ENCODE measurements at regions not wholly inside any gene's neighbourhood (a gene's known extent, or its start where the extent isn't known, plus 50 kb on each side); places are given as distances from the start of the nearest gene placed in this dataset.

DNA sequence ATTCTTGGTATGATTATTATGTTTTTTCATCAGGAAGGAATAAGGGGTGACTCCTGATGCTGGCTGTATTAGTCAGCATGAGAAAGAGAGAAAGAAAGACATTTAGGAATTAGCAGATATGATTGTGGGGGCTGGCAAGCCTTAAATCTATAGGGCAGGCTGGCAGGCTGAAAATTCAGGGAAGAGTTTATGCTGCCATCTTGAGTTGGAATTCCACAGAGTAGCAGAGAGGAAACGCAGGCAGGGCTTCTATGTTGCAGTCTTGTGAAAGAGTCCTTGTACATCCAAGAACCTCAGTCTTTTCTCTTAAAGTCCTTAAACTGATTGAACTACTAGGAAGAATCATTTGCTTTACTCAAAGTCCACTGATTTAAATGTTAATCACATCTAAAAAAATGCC lies 262.7 kb upstream of the SLC10A2 start:
- Histone ChIP-seq H3K9ac (ENCODE audit: low read length) (no peak overlapping the region), H3K4me2 (ENCODE audit: low read depth, low read length, poor library complexity, severe bottlenecking) (no peak overlapping the region), H3K79me2 (ENCODE audit: low read length) (no peaks in the 10 kb centered on the region), H3K27ac (ENCODE audit: low read length) (no peak overlapping the region), H3K9me3 (ENCODE audit: low read length) (peaks cover 6% of the 10 kb centered on the region; the same call in 1 of the 2 replicates), H3K9me2 (replicated peaks; ENCODE audit: insufficient read depth, low read length) (no peaks in the 10 kb centered on the region), H2AFZ (ENCODE audit: low read length) (no peak overlapping the region), H3K27me3 (ENCODE audit: low read length) (no peaks in the 10 kb centered on the region), H3K36me3 (ENCODE audit: insufficient read depth, low read length) (no peaks in the 10 kb centered on the region), H3K4me3 (ENCODE audit: low read length) (no peak overlapping the region), H3K4me1 (ENCODE audit: low read length) (no peaks in the 10 kb centered on the region), H4K20me1 (ENCODE audit: insufficient read depth, low read depth, low read length) (no peaks in the 10 kb centered on the region)
- DNase-seq: no peak

- no peak overlapping the region for H3K4me3 ChIP-seq (ENCODE audit: low read length)
- no peak for DNase-seq
- H3K79me2 ChIP-seq (ENCODE audit: low read length): no peaks in the 10 kb centered on the region
- no peaks in the 10 kb centered on the region for H3K36me3 ChIP-seq (ENCODE audit: insufficient read depth, low read length)
- H3K27me3 ChIP-seq (ENCODE audit: low read length): no peaks in the 10 kb centered on the region
- H3K9me2 ChIP-seq (replicated peaks; ENCODE audit: insufficient read depth, low read length): no peaks in the 10 kb centered on the region
- H4K20me1 ChIP-seq (ENCODE audit: insufficient read depth, low read depth, low read length): no peaks in the 10 kb centered on the region
- no peak overlapping the region for H3K4me2 ChIP-seq (ENCODE audit: low read depth, low read length, poor library complexity, severe bottlenecking)
- no peak overlapping the region for H3K27ac ChIP-seq (ENCODE audit: low read length)
- no peak overlapping the region for H2AFZ ChIP-seq (ENCODE audit: low read length)
- H3K9me3 ChIP-seq (ENCODE audit: low read length): peaks cover 13% of the 10 kb centered on the region
- H3K4me1 ChIP-seq (ENCODE audit: low read length): no peaks in the 10 kb centered on the region
- no peak overlapping the region for H3K9ac ChIP-seq (ENCODE audit: low read length)
Observed at GRCh38 chr13:103326326-103326725, 260.1 kb upstream of the SLC10A2 start.

DNA sequence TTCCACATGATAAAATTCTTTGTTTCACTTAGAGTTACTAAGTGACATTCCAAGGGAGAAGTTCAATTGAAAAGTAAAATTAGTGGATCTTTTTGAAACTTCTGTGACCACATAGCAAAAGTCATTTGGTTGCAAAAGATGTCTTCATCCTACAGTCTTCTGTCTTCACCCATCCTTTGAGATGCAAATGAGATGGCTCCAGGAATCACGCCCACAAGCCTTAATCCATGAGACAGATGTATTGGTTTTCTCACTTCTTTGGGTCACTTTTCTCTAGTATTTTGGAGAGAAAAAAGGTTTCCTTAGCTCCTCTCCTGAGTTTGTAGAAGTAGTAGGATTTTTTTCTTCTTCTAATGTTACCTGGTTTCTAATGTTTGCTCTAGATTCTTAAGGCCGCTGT lies 259.5 kb upstream of the SLC10A2 start:
- H3K36me3 ChIP-seq (ENCODE audit: insufficient read depth, low read length): no peaks in the 10 kb centered on the region
- H3K4me3 ChIP-seq (ENCODE audit: low read length): no peak overlapping the region
- no peaks in the 10 kb centered on the region for H3K4me1 ChIP-seq (ENCODE audit: low read length)
- H3K79me2 ChIP-seq (ENCODE audit: low read length): no peaks in the 10 kb centered on the region
- H3K27me3 ChIP-seq (ENCODE audit: low read length): no peaks in the 10 kb centered on the region
- H4K20me1 ChIP-seq (ENCODE audit: insufficient read depth, low read depth, low read length): no peaks in the 10 kb centered on the region
- no peak overlapping the region for H3K4me2 ChIP-seq (ENCODE audit: low read depth, low read length, poor library complexity, severe bottlenecking)
- peaks cover 13% of the 10 kb centered on the region for H3K9me3 ChIP-seq (ENCODE audit: low read length)
- no peaks in the 10 kb centered on the region for H3K9me2 ChIP-seq (replicated peaks; ENCODE audit: insufficient read depth, low read length)
- no peak overlapping the region for H3K27ac ChIP-seq (ENCODE audit: low read length)
- no peak for DNase-seq
- H3K9ac ChIP-seq (ENCODE audit: low read length): no peak overlapping the region
- no peak overlapping the region for H2AFZ ChIP-seq (ENCODE audit: low read length)

DNA sequence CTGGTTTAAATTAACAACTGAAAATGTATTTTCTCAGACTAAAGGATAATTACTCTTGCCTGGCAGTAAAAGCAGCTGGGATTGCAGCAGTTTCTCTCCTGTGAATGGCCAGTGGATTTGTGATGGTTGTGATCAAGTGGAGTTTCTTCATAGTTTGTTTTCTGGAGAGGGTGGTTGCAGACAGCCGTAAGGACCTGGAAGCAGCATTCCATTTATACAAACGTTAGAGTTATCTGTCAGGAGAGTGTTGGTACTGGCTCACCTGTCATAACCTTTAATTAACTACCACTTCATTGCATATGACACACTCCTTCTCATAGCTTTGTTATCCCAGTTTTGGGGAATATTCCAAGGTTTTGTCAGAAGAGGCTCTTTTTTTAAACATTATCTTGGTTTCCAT lies 258.4 kb upstream of the SLC10A2 start:
- H3K27ac ChIP-seq (ENCODE audit: low read length): no peak overlapping the region
- H3K4me2 ChIP-seq (ENCODE audit: low read depth, low read length, poor library complexity, severe bottlenecking): no peak overlapping the region
- no peak for DNase-seq
- H3K4me1 ChIP-seq (ENCODE audit: low read length): no peaks in the 10 kb centered on the region
- H3K79me2 ChIP-seq (ENCODE audit: low read length): no peaks in the 10 kb centered on the region
- peaks cover 16% of the 10 kb centered on the region for H3K9me3 ChIP-seq (ENCODE audit: low read length)
- no peak overlapping the region for H3K4me3 ChIP-seq (ENCODE audit: low read length)
- H3K9me2 ChIP-seq (replicated peaks; ENCODE audit: insufficient read depth, low read length): no peaks in the 10 kb centered on the region
- H4K20me1 ChIP-seq (ENCODE audit: insufficient read depth, low read depth, low read length): no peaks in the 10 kb centered on the region
- no peaks in the 10 kb centered on the region for H3K36me3 ChIP-seq (ENCODE audit: insufficient read depth, low read length)
- H3K27me3 ChIP-seq (ENCODE audit: low read length): no peaks in the 10 kb centered on the region
- H2AFZ ChIP-seq (ENCODE audit: low read length): no peak overlapping the region
- H3K9ac ChIP-seq (ENCODE audit: low read length): no peak overlapping the region

DNA sequence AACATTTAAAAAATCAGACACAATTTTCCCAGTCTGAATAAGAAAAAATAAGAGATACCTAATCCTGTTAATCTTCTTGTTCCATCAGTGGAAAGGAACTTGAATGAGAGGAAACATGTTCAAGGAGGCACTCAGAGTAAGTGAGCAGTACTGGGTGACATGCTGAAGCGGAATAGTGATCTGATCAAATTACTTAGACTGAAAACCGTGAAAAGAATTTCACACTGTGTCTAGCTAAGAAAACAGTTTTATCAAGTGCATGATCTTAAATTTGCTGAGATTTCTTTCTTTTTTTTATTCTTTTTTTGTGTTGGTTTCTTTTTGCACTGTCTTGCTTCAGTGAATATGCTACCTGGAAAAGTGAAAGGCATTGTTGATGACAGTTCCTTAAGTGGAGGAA lies 249.5 kb upstream of the SLC10A2 start:
- H2AFZ ChIP-seq (ENCODE audit: low read length): no peak overlapping the region
- peaks cover 3% of the 10 kb centered on the region; the same call in 1 of the 2 replicates for H3K9me3 ChIP-seq (ENCODE audit: low read length)
- H3K36me3 ChIP-seq (ENCODE audit: insufficient read depth, low read length): no peaks in the 10 kb centered on the region
- H3K9me2 ChIP-seq (replicated peaks; ENCODE audit: insufficient read depth, low read length): no peaks in the 10 kb centered on the region
- no peaks in the 10 kb centered on the region for H3K27me3 ChIP-seq (ENCODE audit: low read length)
- H3K79me2 ChIP-seq (ENCODE audit: low read length): no peaks in the 10 kb centered on the region
- no peak for DNase-seq
- no peaks in the 10 kb centered on the region for H4K20me1 ChIP-seq (ENCODE audit: insufficient read depth, low read depth, low read length)
- H3K4me3 ChIP-seq (ENCODE audit: low read length): no peak overlapping the region
- H3K9ac ChIP-seq (ENCODE audit: low read length): no peak overlapping the region
- H3K27ac ChIP-seq (ENCODE audit: low read length): no peak overlapping the region
- H3K4me2 ChIP-seq (ENCODE audit: low read depth, low read length, poor library complexity, severe bottlenecking): no peak overlapping the region
- no peaks in the 10 kb centered on the region for H3K4me1 ChIP-seq (ENCODE audit: low read length)

DNA sequence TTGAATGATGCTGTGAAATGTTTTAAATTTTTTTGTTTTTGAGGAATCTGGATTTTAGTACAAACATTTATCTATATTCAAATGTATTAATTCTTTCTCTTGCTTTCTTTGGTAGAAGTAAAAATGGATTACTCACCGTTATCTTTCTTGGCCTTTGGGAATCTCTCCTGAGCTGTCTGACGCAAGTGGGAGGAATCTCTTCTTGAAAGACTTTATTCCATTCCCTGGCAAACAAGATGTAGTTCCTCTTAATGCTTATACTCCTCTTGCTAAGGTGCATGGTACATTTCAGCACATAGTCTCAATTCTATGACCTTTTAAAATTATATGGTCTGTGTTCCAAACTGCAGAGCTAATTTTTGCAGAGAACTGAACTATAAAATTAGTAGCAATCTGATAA lies 246.2 kb upstream of the SLC10A2 start:
- DNase-seq: no peak
- Histone ChIP-seq H2AFZ (ENCODE audit: low read length) (no peak overlapping the region), H3K9me2 (replicated peaks; ENCODE audit: insufficient read depth, low read length) (no peaks in the 10 kb centered on the region), H3K9me3 (ENCODE audit: low read length) (peaks cover 7% of the 10 kb centered on the region; the same call in 1 of the 2 replicates), H3K4me3 (ENCODE audit: low read length) (no peak overlapping the region), H3K9ac (ENCODE audit: low read length) (no peak overlapping the region), H3K36me3 (ENCODE audit: insufficient read depth, low read length) (no peaks in the 10 kb centered on the region), H3K4me2 (ENCODE audit: low read depth, low read length, poor library complexity, severe bottlenecking) (no peak overlapping the region), H3K4me1 (ENCODE audit: low read length) (no peaks in the 10 kb centered on the region), H4K20me1 (ENCODE audit: insufficient read depth, low read depth, low read length) (no peaks in the 10 kb centered on the region), H3K27me3 (ENCODE audit: low read length) (no peaks in the 10 kb centered on the region), H3K79me2 (ENCODE audit: low read length) (no peaks in the 10 kb centered on the region), H3K27ac (ENCODE audit: low read length) (no peak overlapping the region)

- no peak overlapping the region for H3K4me2 ChIP-seq (ENCODE audit: low read depth, low read length, poor library complexity, severe bottlenecking)
- H2AFZ ChIP-seq (ENCODE audit: low read length): no peak overlapping the region
- H4K20me1 ChIP-seq (ENCODE audit: insufficient read depth, low read depth, low read length): no peaks in the 10 kb centered on the region
Observed at GRCh38 chr13:103308667-103309066, 242.4 kb upstream of the SLC10A2 start.

GRCh38 chr13:103306163-103306562 lies 239.9 kb upstream of the SLC10A2 start:
- no peaks in the 10 kb centered on the region for H3K4me1 ChIP-seq (ENCODE audit: low read length)
- no peak overlapping the region for H2AFZ ChIP-seq (ENCODE audit: low read length)
- H3K9me3 ChIP-seq (ENCODE audit: low read length): peaks cover 7% of the 10 kb centered on the region; the same call in 1 of the 2 replicates
- H3K4me3 ChIP-seq (ENCODE audit: low read length): no peak overlapping the region
- H3K9ac ChIP-seq (ENCODE audit: low read length): no peak overlapping the region
- no peaks in the 10 kb centered on the region for H3K27me3 ChIP-seq (ENCODE audit: low read length)
- no peak for DNase-seq
- H3K9me2 ChIP-seq (replicated peaks; ENCODE audit: insufficient read depth, low read length): no peaks in the 10 kb centered on the region
- no peak overlapping the region for H3K4me2 ChIP-seq (ENCODE audit: low read depth, low read length, poor library complexity, severe bottlenecking)
- H3K27ac ChIP-seq (ENCODE audit: low read length): no peak overlapping the region
- H4K20me1 ChIP-seq (ENCODE audit: insufficient read depth, low read depth, low read length): no peaks in the 10 kb centered on the region
- no peaks in the 10 kb centered on the region for H3K36me3 ChIP-seq (ENCODE audit: insufficient read depth, low read length)
- no peaks in the 10 kb centered on the region for H3K79me2 ChIP-seq (ENCODE audit: low read length)

More at GRCh38 chr13:103308667-103309066, 242.4 kb upstream of the SLC10A2 start:
- Histone ChIP-seq H3K27me3 (ENCODE audit: low read length) (no peaks in the 10 kb centered on the region), H3K4me1 (ENCODE audit: low read length) (no peaks in the 10 kb centered on the region), H3K9me2 (replicated peaks; ENCODE audit: insufficient read depth, low read length) (no peaks in the 10 kb centered on the region), H3K9me3 (ENCODE audit: low read length) (peaks cover 7% of the 10 kb centered on the region; the same call in 1 of the 2 replicates), H3K79me2 (ENCODE audit: low read length) (no peaks in the 10 kb centered on the region), H3K4me3 (ENCODE audit: low read length) (no peak overlapping the region), H3K36me3 (ENCODE audit: insufficient read depth, low read length) (no peaks in the 10 kb centered on the region), H3K9ac (ENCODE audit: low read length) (no peak overlapping the region), H3K27ac (ENCODE audit: low read length) (no peak overlapping the region)
- no peak for DNase-seq
